Activated CD8-positive, alpha-beta T cell treated with anti-CD3 and anti-CD28 coated beads for 36 hours (primary cell): ENCODE measurements at regions not wholly inside any gene's neighbourhood (a gene's known extent, or its start where the extent isn't known, plus 50 kb on each side); places are given as distances from the start of the nearest gene placed in this dataset.

Experiments
- ATAC-seq: fragments of 200-7000 bp; cut with Tn5 transposase; one replicate; pipeline ENCODE4 v1.10.0; 2021; ENCODE audit warnings: mild to moderate bottlenecking, moderate library complexity
- CTCF ChIA-PET: fragments of 350-600 bp; sonication (Branson Sonifier 250); formaldehyde crosslinking; loops from one replicate; lab custom pipeline; 2021; ENCODE audit warnings: antibody characterized with exemption; lab: Charles Lee
- POLR2A ChIA-PET: fragments of 350-600 bp; sonication (Branson Sonifier 250); formaldehyde crosslinking; loops from one replicate; lab custom pipeline; 2021; ENCODE audit warnings: antibody characterized with exemption; lab: Charles Lee
- DNase-seq: peaks from one replicate; pipeline ENCODE4 v3.0.0-alpha.2; 2020
- H3K27ac Mint-ChIP-seq: one replicate; pipeline ENCODE4 v1.8.0; 2021; ENCODE audit warnings: mild to moderate bottlenecking, mixed read lengths
- H3K27me3 Mint-ChIP-seq: one replicate; pipeline ENCODE4 v1.8.0; 2021; ENCODE audit warnings: mixed read lengths
- H3K36me3 Mint-ChIP-seq: one replicate; pipeline ENCODE4 v1.8.0; 2021; ENCODE audit warnings: low read depth, mixed read lengths
- H3K4me1 Mint-ChIP-seq: one replicate; pipeline ENCODE4 v1.8.0; 2021; ENCODE audit warnings: low read depth, mixed read lengths
- H3K4me3 Mint-ChIP-seq: one replicate; pipeline ENCODE4 v1.8.0; 2021; ENCODE audit warnings: mild to moderate bottlenecking, moderate library complexity, mixed read lengths
- H3K9me3 Mint-ChIP-seq: one replicate; pipeline ENCODE4 v1.8.0; 2021; ENCODE audit warnings: mixed read lengths
- CTCF ChIP-seq: fragments of 200-600 bp; IDR thresholded peaks from one replicate; pipeline ENCODE4 v1.8.0; 2022; ENCODE audit warnings: antibody characterized with exemption, mild to moderate bottlenecking
- intact Hi-C: fragments of 100-400 bp; cut with micrococcal nuclease; formaldehyde crosslinking; loops from one replicate; pipeline ENCODE4 v1.10.0; 2022

- ATAC-seq (no peak), DNase-seq (no peak)
- no peaks in the 10 kb centered on the region for H3K36me3 Mint-ChIP-seq
- ChIA-PET CTCF (no interaction called here), POLR2A (no interaction called here)
- no peak overlapping the region for H3K27ac Mint-ChIP-seq
- no peaks in the 10 kb centered on the region for H3K4me1 Mint-ChIP-seq
- no peak overlapping the region for H3K4me3 Mint-ChIP-seq
- TF ChIP-seq CTCF = no peak
- intact Hi-C loops = no loop called here
- no peaks in the 10 kb centered on the region for H3K9me3 Mint-ChIP-seq
- peaks cover 8% of the 10 kb centered on the region for H3K27me3 Mint-ChIP-seq
Observed at GRCh38 chr5:152546493-152546892, 141.4 kb upstream of the NMUR2 start.

- Mint-ChIP-seq H3K9me3 (no peaks in the 10 kb centered on the region), H3K27me3 (peaks cover 6% of the 10 kb centered on the region), H3K4me3 (no peak overlapping the region), H3K36me3 (no peaks in the 10 kb centered on the region), H3K4me1 (no peaks in the 10 kb centered on the region), H3K27ac (no peak overlapping the region)
- ChIA-PET CTCF (no interaction called here), POLR2A (no interaction called here)
- no peak for ATAC-seq
- no peak for TF ChIP-seq CTCF
- intact Hi-C loops = no loop called here
- DNase-seq = no peak
Observed at GRCh38 chr5:152547202-152547601, 142.1 kb upstream of the NMUR2 start.

GRCh38 chr5:152549709-152550108 is 144.6 kb upstream of the NMUR2 start:
- ATAC-seq = no peak
- CTCF ChIA-PET = no interaction called here
- H3K27me3 Mint-ChIP-seq = no peaks in the 10 kb centered on the region

GRCh38 chr5:152551061-152551460 is 146.0 kb upstream of the NMUR2 start:
- CTCF ChIA-PET = no interaction called here
- Mint-ChIP-seq H3K36me3 (no peaks in the 10 kb centered on the region), H3K4me3 (no peak overlapping the region), H3K9me3 (no peaks in the 10 kb centered on the region), H3K27me3 (no peaks in the 10 kb centered on the region), H3K4me1 (no peaks in the 10 kb centered on the region), H3K27ac (no peak overlapping the region)
- ATAC-seq (no peak), DNase-seq (no peak)
- POLR2A ChIA-PET = no interaction called here
- intact Hi-C loops = no loop called here
- TF ChIP-seq CTCF = no peak

More at GRCh38 chr5:152549709-152550108, 144.6 kb upstream of the NMUR2 start:
- no peak overlapping the region for H3K4me3 Mint-ChIP-seq
- no peak overlapping the region for H3K27ac Mint-ChIP-seq
- H3K36me3 Mint-ChIP-seq = no peaks in the 10 kb centered on the region
- intact Hi-C loops = no loop called here
- no peaks in the 10 kb centered on the region for H3K4me1 Mint-ChIP-seq
- POLR2A ChIA-PET = no interaction called here
- no peaks in the 10 kb centered on the region for H3K9me3 Mint-ChIP-seq
- TF ChIP-seq CTCF = no peak
- DNase-seq = no peak

- no peak overlapping the region for H3K4me3 Mint-ChIP-seq
- CTCF ChIA-PET = interaction anchor here (1.1 kb wide), 1 partner anchor 16 kb away, joined by 3 read pairs; no protein-coding TSS in a partner anchor
- no peaks in the 10 kb centered on the region for H3K4me1 Mint-ChIP-seq
- H3K27ac Mint-ChIP-seq = no peak overlapping the region
- no peaks in the 10 kb centered on the region for H3K27me3 Mint-ChIP-seq
- no peak for DNase-seq
- intact Hi-C loops = no loop called here
- no peaks in the 10 kb centered on the region for H3K36me3 Mint-ChIP-seq
- no peaks in the 10 kb centered on the region for H3K9me3 Mint-ChIP-seq
- no peak for TF ChIP-seq CTCF
- POLR2A ChIA-PET = no interaction called here
- no peak for ATAC-seq
Observed at GRCh38 chr5:152556784-152557183, 151.7 kb upstream of the NMUR2 start.
